Left hindlimb (tissue), 1 donor: ENCODE measurements at regions not wholly inside any gene's neighbourhood (a gene's known extent, or its start where the extent isn't known, plus 50 kb on each side); places are given as distances from the start of the nearest gene placed in this dataset.

Experiments used
- DNase-seq: peaks from one replicate; pipeline ENCODE4 v3.0.0-alpha.2; 2018

GRCh38 chr10:111204838-111205237 lies 128.0 kb downstream of the ADRA2A start:
- DNase-seq: no peak

- no peak for DNase-seq
Observed at GRCh38 chr10:111206521-111206920, 129.7 kb downstream of the ADRA2A start.

- DNase-seq: no peak
Observed at GRCh38 chr10:111207500-111207899, 130.7 kb downstream of the ADRA2A start.

GRCh38 chr10:111208951-111209350 lies 132.1 kb downstream of the ADRA2A start:
- DNase-seq: no peak

GRCh38 chr10:111209692-111210091 lies 132.9 kb downstream of the ADRA2A start:
- DNase-seq: no peak

- no peak for DNase-seq
Observed at GRCh38 chr10:111211241-111211640, 134.4 kb downstream of the ADRA2A start.

GRCh38 chr10:111211706-111212105 lies 134.9 kb downstream of the ADRA2A start:
- no peak for DNase-seq

GRCh38 chr10:111221682-111222480 lies 145.1 kb downstream of the ADRA2A start:
- no peak for DNase-seq

GRCh38 chr10:111222961-111223360 lies 146.1 kb downstream of the ADRA2A start:
- DNase-seq: no peak

- DNase-seq: no peak
Observed at GRCh38 chr10:111231779-111232178, 154.9 kb downstream of the ADRA2A start.

- DNase-seq: no peak
Observed at GRCh38 chr10:111233439-111233838, 156.6 kb downstream of the ADRA2A start.

- DNase-seq: no peak
Observed at GRCh38 chr10:111234234-111234913, 157.5 kb downstream of the ADRA2A start.

- DNase-seq: no peak
Observed at GRCh38 chr10:111234914-111235302, 158.1 kb downstream of the ADRA2A start.

- DNase-seq: no peak
Observed at GRCh38 chr10:111240348-111240747, 163.5 kb downstream of the ADRA2A start.

- no peak for DNase-seq
Observed at GRCh38 chr10:111243126-111243525, 166.3 kb downstream of the ADRA2A start.

- DNase-seq: no peak
Observed at GRCh38 chr10:111246136-111246535, 169.3 kb downstream of the ADRA2A start.

GRCh38 chr10:111246814-111247452 lies 170.1 kb downstream of the ADRA2A start:
- no peak for DNase-seq

- DNase-seq: no peak
Observed at GRCh38 chr10:111247781-111248389, 171.1 kb downstream of the ADRA2A start.

GRCh38 chr10:111249925-111250324 lies 173.1 kb downstream of the ADRA2A start:
- DNase-seq: no peak

GRCh38 chr10:111261081-111261615 lies 184.3 kb downstream of the ADRA2A start:
- DNase-seq: no peak

- no peak for DNase-seq
Observed at GRCh38 chr10:111265341-111265740, 188.5 kb downstream of the ADRA2A start.

GRCh38 chr10:111266165-111266564 lies 189.3 kb downstream of the ADRA2A start:
- no peak for DNase-seq

GRCh38 chr10:111267673-111268072 lies 190.8 kb downstream of the ADRA2A start:
- DNase-seq: no peak
